ENCODE measurements at regions not wholly inside any gene's neighbourhood (a gene's known extent, or its start where the extent isn't known, plus 50 kb on each side); places are given as distances from the start of the nearest gene placed in this dataset.
A peak's percentile ranks its signal among the peaks of the same experiment; 100 is the strongest.
"Not testable (repeated sequence)": the region's sequence is repeated elsewhere in the genome, so short reads cannot be mapped to it uniquely, and the experiment has no call there.

DNA sequence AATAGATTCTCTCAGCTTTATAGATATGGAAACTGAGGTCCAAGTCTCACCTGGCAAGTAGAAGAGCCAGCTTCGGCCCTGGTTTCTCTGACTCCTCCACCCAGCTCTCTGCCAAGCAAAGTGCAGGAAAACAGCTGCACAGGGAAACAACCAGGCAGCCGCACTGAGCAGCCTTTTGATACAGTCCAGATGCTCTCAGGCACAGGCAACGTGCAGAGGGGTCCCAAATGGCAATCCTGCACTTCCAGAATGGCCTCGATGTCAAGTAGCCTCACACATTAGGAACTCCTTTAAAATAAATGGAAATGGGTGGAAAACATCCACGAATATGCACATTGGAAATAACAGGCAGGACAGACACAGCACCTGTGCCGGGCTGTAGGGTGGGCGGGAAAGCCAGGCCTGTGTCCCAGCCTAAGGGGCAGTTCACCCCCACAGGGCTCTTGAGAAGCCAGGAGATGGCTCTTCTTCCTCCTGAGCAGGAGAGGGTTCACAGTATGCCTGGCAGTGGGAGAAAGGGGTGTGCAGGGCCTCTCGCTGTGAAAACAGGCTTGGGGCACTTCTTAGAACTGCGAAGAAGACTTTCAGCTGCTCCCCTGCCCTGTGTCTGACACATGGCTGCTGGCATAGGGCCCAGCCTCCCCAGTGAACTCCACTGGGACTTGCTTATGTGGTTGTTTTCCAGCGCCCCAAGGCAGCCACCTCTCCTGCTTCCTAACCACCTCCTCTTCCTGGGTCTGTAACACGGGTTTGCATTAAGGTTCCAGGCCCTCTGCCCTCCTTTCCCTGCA lies 63.9 kb upstream of the TUBA3E start:
- peaks cover 27% of the 10 kb centered on the region for H3K27me3 Mint-ChIP-seq
- ATAC-seq (no peak), DNase-seq (no peak)
- H3K4me1 Mint-ChIP-seq: no peaks in the 10 kb centered on the region
- H3K36me3 Mint-ChIP-seq (ENCODE audit: low read depth): no peaks in the 10 kb centered on the region
- H3K27ac Mint-ChIP-seq: no peak overlapping the region
- no peaks in the 10 kb centered on the region for H3K9me3 Mint-ChIP-seq
- no peak overlapping the region for H3K4me3 Mint-ChIP-seq

DNA sequence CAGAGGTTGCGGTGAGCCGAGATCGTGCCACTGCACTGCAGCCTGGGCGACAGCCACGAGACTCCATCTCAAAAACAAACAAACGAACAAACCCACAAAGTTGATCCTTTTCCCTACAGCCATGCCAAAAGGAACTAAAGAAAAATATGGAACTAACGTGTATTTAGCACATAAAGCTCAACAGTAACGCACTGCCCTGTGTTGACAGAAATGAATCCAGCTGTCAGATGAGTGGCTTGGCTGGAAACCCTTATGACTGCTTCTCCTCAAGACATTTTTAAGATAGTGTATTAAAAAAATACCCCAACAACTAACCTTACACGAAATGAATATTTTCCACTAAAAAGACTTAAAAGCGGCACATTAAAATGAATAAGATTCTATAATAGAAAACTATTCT lies 62.9 kb upstream of the TUBA3E start:
- Mint-ChIP-seq H3K9me3 (no peaks in the 10 kb centered on the region), H3K4me3 (no peak overlapping the region), H3K4me1 (no peaks in the 10 kb centered on the region), H3K27ac (no peak overlapping the region), H3K27me3 (peaks cover 27% of the 10 kb centered on the region), H3K36me3 (ENCODE audit: low read depth) (no peaks in the 10 kb centered on the region)
- ATAC-seq: no peak
- DNase-seq: no peak

DNA sequence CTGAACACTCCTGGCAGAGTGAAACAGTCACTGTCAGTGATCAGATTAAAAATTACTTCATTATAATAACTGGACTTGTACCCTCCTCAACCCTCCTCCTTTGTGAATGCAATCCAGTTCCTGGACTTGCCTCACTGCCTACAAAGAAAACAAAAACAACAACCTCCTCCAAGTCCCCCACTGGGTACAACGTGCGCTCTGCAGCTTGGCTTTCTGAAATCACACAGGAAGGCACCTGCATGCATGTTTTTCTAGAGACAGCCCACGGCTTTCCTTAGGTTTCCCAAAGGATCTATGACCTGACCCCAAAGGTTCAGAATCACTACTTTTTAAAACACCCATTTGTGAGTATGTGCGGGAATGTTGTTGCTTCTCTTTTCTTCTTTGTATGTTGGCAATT lies 61.4 kb upstream of the TUBA3E start:
- no peaks in the 10 kb centered on the region for H3K9me3 Mint-ChIP-seq
- H3K4me3 Mint-ChIP-seq: no peak overlapping the region
- ATAC-seq (no peak), DNase-seq (no peak)
- H3K36me3 Mint-ChIP-seq (ENCODE audit: low read depth): no peaks in the 10 kb centered on the region
- H3K27me3 Mint-ChIP-seq: peaks cover 29% of the 10 kb centered on the region
- no peak overlapping the region for H3K27ac Mint-ChIP-seq
- H3K4me1 Mint-ChIP-seq: no peaks in the 10 kb centered on the region

DNA sequence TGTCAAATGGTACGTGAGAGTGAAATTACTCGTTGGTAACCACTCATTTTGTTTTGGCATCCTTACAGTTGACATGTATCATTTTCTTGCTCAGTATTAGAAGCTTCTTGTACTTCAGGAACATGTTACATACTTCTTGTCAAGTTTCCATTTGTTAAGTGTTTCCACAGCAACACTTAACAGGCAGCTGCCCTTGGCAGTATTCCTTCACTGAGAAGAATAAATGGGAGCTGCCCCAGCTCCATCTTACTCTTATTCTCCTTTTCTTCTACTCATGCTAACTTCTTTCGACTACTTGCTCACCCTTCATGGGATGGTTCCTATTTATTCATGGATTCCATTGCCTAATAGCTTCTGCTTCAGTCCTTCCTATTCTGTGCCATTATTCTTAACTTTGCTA lies 60.1 kb upstream of the TUBA3E start:
- Mint-ChIP-seq H3K27me3 (peaks cover 29% of the 10 kb centered on the region), H3K9me3 (no peaks in the 10 kb centered on the region), H3K4me3 (no peak overlapping the region), H3K36me3 (ENCODE audit: low read depth) (no peaks in the 10 kb centered on the region), H3K27ac (no peak overlapping the region), H3K4me1 (no peaks in the 10 kb centered on the region)
- DNase-seq (no peak), ATAC-seq (no peak)

DNA sequence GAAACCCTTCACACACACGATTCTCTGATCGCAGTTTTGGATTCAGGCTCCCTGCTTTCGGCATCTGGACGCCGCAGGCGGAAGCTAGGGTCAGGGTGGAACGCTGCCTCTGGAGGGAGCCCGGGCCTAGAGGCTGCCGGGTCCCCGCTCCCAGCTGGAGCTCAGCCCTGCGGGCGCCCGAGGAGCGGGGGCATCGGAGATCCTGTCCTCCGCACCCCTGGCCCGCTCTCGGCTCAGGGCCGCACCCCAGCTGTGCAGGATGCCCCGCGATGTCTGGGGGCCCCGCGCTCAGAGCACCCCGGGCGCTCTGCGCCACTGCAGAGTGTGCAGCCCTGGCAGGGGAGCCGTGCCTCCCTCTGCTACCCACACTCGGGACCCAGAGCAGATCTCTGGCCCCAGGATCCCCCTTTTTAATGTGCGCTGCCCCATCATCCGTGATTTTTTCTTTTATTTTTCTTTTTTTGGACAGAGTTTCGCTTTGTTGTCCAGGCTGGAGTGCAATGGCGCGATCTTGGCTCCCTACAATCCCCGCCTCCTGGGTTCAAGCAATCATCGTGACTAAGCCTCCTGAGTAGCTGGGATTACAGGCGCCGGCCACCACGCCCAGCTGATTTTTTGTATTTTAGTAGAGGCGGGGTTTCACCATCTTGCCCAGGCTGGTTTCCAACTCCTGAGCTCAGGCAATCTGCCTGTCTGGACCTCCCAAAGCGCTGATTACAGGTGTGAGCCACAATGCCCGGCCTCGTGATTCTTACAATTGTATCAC lies 54.8 kb upstream of the TUBA3E start:
- Mint-ChIP-seq H3K27me3 (peaks cover 40% of the 10 kb centered on the region), H3K9me3 (no peaks in the 10 kb centered on the region), H3K4me1 (no peaks in the 10 kb centered on the region), H3K36me3 (ENCODE audit: low read depth) (no peaks in the 10 kb centered on the region), H3K27ac (no peak overlapping the region), H3K4me3 (no peak overlapping the region)
- ATAC-seq (no peak), DNase-seq (no peak)

DNA sequence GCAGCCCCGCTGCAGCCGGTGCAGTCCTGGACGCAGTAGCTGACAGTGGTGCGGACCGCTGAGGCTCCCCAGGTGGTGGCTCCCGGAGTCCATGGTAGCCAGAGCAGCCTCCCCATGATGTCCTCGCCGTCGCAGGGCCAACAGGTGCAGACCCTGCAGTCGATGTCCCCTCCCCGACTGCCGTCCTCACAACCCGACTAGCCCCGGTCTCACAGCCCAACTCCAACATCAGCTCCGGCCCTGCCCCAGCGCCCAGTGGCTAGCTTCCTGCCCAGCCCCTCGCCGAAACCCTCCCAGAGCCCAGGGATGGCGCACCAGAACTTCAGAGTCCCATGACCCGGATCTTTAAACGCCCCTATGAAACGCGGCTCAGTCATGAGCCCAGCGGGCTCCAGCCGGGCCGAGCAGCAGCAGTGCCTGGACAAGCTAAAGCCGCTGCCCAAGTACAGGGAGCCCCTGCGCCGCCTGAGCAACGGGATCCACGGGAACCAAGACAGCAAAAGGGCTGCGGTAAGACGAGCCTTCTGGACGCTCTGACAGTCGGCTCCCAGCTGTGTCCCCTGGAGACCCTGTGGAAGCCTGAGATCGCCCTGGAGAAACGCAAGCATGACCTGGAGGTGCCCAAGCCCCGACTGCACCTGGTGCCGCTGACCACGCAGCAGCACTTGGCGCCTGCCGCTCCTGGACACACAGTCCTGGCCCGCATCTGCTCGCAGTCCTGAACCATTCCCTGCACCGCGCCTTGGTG lies 53.8 kb upstream of the TUBA3E start:
- Mint-ChIP-seq H3K27me3 (peaks cover 40% of the 10 kb centered on the region), H3K27ac (no peak overlapping the region), H3K36me3 (ENCODE audit: low read depth) (no peaks in the 10 kb centered on the region), H3K4me1 (no peaks in the 10 kb centered on the region), H3K9me3 (no peaks in the 10 kb centered on the region), H3K4me3 (no peak overlapping the region)
- DNase-seq (no peak), ATAC-seq (peak; percentile 42)

DNA sequence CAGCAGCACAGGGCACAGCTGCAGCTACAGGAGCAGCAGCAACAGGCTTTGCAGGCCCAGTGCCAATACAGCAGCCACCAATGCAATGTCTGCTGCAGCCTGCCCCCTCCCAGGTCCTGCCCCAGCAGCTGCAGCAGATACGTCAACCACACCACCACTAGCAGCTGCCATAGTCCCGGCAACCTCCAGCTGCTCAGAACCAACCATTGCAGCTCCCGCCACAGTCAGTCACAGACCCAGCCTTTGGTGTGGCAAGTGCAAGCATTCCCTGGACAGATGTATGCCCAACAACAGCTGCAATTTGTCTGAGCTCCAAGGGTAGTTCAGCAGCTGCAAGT lies 53.3 kb upstream of the TUBA3E start:
- H3K4me3 Mint-ChIP-seq: no peak overlapping the region
- no peaks in the 10 kb centered on the region for H3K4me1 Mint-ChIP-seq
- no peaks in the 10 kb centered on the region for H3K9me3 Mint-ChIP-seq
- H3K36me3 Mint-ChIP-seq (ENCODE audit: low read depth): no peaks in the 10 kb centered on the region
- DNase-seq: no peak
- H3K27me3 Mint-ChIP-seq: peaks cover 40% of the 10 kb centered on the region
- no peak for ATAC-seq
- no peak overlapping the region for H3K27ac Mint-ChIP-seq

DNA sequence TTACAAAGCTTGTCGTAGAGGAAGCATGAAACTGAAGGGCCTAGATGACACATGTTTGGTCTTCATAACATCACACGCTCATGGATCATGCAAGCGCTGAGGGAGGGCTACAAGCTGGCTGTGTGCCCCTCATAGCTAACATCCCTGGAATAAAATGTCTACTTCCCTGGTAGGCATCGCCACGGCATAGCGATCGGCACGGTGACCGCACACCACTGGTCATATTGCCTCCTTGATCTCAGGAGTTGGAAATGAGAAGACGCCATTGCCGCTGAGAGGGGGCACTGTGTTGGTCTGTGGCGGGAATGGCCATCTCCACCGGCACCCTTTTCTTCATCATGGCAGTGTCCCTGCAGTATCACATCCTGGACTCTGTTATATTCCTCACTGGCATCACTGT lies 50.1 kb upstream of the TUBA3E start:
- not testable (repeated sequence) for H3K4me1 Mint-ChIP-seq; H3K4me3 Mint-ChIP-seq; H3K36me3 Mint-ChIP-seq (ENCODE audit: low read depth); H3K27ac Mint-ChIP-seq; H3K9me3 Mint-ChIP-seq; DNase-seq; ATAC-seq
- H3K27me3 Mint-ChIP-seq: peaks cover 43% of the 10 kb centered on the region

Data from activated naive CD8-positive, alpha-beta T cell treated with anti-CD3 and anti-CD28 coated beads, Interleukin-2, amount 50 U/mL, for 24 hours (primary cell).